OCI-LY3 (cell line): ENCODE measurements at regions not wholly inside any gene's neighbourhood (a gene's known extent, or its start where the extent isn't known, plus 50 kb on each side); places are given as distances from the start of the nearest gene placed in this dataset.

Experiments used
- CTCF ChIP-seq: fragments of 200-600, 300-600 bp; sonication (generic); IDR thresholded peaks from 2 replicates; pipeline ENCODE4 v1.5.1; 2014; ENCODE audit warnings: antibody characterized with exemption, low read length, low read depth
- EZH2phosphoT487 ChIP-seq: fragments of 200-600 bp; shearing (Covaris generic); IDR thresholded peaks from 2 replicates; pipeline ENCODE4 v1.6.1; 2018; ENCODE audit warnings: antibody characterized with exemption, mixed run types, low read depth

- TF ChIP-seq CTCF, result no peak
- TF ChIP-seq EZH2phosphoT487, result no peak
These were observed 66.0 kb upstream of the ACKR3 start for GRCh38 chr2:236503583-236503982.
